ENCODE measurements at regions not wholly inside any gene's neighbourhood (a gene's known extent, or its start where the extent isn't known, plus 50 kb on each side); places are given as distances from the start of the nearest gene placed in this dataset.

DNA sequence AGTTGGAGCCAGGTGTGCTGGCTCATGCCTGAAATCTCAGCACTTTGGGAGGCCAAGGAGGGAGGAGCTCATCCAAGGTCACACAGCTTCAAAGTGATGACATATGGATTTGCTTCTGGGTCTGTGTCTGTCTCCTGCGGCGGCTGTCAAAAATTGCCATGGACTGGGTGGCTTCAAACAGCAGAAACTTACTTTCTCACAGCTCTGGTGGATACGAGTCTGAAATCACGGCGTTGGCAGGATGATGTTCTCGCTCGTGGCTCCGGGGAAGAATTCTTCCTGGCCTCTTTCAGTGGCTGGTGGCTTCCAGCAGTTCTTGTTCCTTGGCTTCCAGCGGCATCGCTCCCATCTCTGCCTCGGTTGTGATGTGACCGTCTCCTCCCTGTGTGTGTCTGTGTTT, 314.8 kb upstream of the C1orf174 start:
- TF ChIP-seq CTCF (conservative IDR thresholded peaks at IDR 0.05; ENCODE audit: low read depth, low read length) = no peak
- H3K4me3 ChIP-seq (ENCODE audit: low read depth, low read length) = no peak overlapping the region
- no peak for DNase-seq (ENCODE audit: low read depth)

GRCh38 chr1:4215391-4215790, 315.3 kb upstream of the C1orf174 start:
- no peak overlapping the region for H3K4me3 ChIP-seq (ENCODE audit: low read depth, low read length)
- no peak for DNase-seq (ENCODE audit: low read depth)
- TF ChIP-seq CTCF (conservative IDR thresholded peaks at IDR 0.05; ENCODE audit: low read depth, low read length) = no peak

GRCh38 chr1:4216231-4216630, 316.2 kb upstream of the C1orf174 start:
- TF ChIP-seq CTCF (conservative IDR thresholded peaks at IDR 0.05; ENCODE audit: low read depth, low read length) = no peak
- DNase-seq (ENCODE audit: low read depth) = no peak
- no peak overlapping the region for H3K4me3 ChIP-seq (ENCODE audit: low read depth, low read length)

- DNase-seq (ENCODE audit: low read depth) = no peak
- H3K4me3 ChIP-seq (ENCODE audit: low read depth, low read length) = no peak overlapping the region
- no peak for TF ChIP-seq CTCF (conservative IDR thresholded peaks at IDR 0.05; ENCODE audit: low read depth, low read length)
Observed at GRCh38 chr1:4218619-4219018, 318.5 kb upstream of the C1orf174 start.

DNA sequence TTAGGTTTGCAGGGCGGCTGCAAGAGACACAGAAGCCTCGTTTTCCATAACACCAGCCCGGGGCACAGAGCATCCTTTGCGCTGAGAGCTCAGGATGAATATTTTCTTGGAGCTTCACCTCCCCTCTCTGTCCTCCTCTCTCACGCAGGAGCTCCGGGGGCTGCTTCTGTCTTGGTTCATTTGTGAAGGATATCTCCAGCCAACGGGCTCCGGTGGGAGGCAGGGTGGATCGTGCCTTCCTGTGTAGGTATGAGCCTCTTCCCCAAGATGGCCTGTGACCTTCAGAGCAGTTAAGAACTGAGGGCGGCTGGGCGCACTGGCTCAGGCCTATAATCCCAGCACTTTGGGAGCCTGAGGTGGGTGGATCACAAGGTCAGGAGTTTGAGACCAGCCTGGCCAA, 319.0 kb upstream of the C1orf174 start:
- no peak for TF ChIP-seq CTCF (conservative IDR thresholded peaks at IDR 0.05; ENCODE audit: low read depth, low read length)
- H3K4me3 ChIP-seq (ENCODE audit: low read depth, low read length) = no peak overlapping the region
- DNase-seq (ENCODE audit: low read depth) = no peak

- no peak for DNase-seq (ENCODE audit: low read depth)
- H3K4me3 ChIP-seq (ENCODE audit: low read depth, low read length) = no peak overlapping the region
- no peak for TF ChIP-seq CTCF (conservative IDR thresholded peaks at IDR 0.05; ENCODE audit: low read depth, low read length)
Observed at GRCh38 chr1:4219826-4220225, 319.8 kb upstream of the C1orf174 start.

DNA sequence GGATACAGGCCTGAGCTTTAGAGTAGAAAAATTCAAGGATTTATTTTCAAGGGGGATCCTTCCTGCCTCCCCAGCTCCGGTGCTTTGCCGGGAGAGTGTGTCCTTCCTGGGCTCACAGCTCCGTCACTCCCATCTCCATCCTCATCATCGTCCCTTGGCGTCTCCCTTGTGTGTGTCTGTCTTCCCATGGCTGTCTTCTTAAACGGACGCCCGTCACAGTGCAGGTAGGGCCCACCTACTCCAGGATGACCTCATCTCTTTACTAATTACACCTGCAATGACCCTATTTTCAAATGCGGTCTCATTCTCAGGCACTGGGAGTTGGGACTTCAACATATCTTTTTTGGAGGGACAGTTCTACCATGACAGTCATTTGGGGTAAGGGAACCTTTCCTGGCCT, 320.3 kb upstream of the C1orf174 start:
- DNase-seq (ENCODE audit: low read depth) = no peak
- no peak overlapping the region for H3K4me3 ChIP-seq (ENCODE audit: low read depth, low read length)
- TF ChIP-seq CTCF (conservative IDR thresholded peaks at IDR 0.05; ENCODE audit: low read depth, low read length) = no peak

All from choroid plexus epithelial cell (primary cell).